ENCODE measurements at regions not wholly inside any gene's neighbourhood (a gene's known extent, or its start where the extent isn't known, plus 50 kb on each side); places are given as distances from the start of the nearest gene placed in this dataset.

GRCh38 chrX:11949291-11949690 lies 189.0 kb upstream of the FRMPD4 start:
- FAIRE-seq = no peak
- no peak for DNase-seq (ENCODE audit: insufficient read length, low spot score)

- FAIRE-seq = no peak
- DNase-seq (ENCODE audit: insufficient read length, low spot score) = no peak
Observed at GRCh38 chrX:11952176-11952720, 186.0 kb upstream of the FRMPD4 start.

- DNase-seq (ENCODE audit: insufficient read length, low spot score) (no peak), FAIRE-seq (no peak)
Observed at GRCh38 chrX:11953615-11954014, 184.7 kb upstream of the FRMPD4 start.

- FAIRE-seq (no peak), DNase-seq (ENCODE audit: insufficient read length, low spot score) (no peak)
Observed at GRCh38 chrX:11954176-11954575, 184.1 kb upstream of the FRMPD4 start.

- FAIRE-seq = no peak
- DNase-seq (ENCODE audit: insufficient read length, low spot score) = no peak
Observed at GRCh38 chrX:11960031-11960430, 178.2 kb upstream of the FRMPD4 start.

- DNase-seq (ENCODE audit: insufficient read length, low spot score) = no peak
- FAIRE-seq = no peak
Observed at GRCh38 chrX:11965436-11965835, 172.8 kb upstream of the FRMPD4 start.

GRCh38 chrX:11967986-11968869 lies 170.0 kb upstream of the FRMPD4 start:
- FAIRE-seq (peak; percentile 14), DNase-seq (ENCODE audit: insufficient read length, low spot score) (no peak)

GRCh38 chrX:11968991-11969390 lies 169.3 kb upstream of the FRMPD4 start:
- DNase-seq (ENCODE audit: insufficient read length, low spot score) (no peak), FAIRE-seq (no peak)

- DNase-seq (ENCODE audit: insufficient read length, low spot score) = no peak
- no peak for FAIRE-seq
Observed at GRCh38 chrX:11970578-11971359, 167.5 kb upstream of the FRMPD4 start.

- no peak for DNase-seq (ENCODE audit: insufficient read length, low spot score)
- no peak for FAIRE-seq
Observed at GRCh38 chrX:11976663-11977062, 161.6 kb upstream of the FRMPD4 start.

- DNase-seq (ENCODE audit: insufficient read length, low spot score) (no peak), FAIRE-seq (no peak)
Observed at GRCh38 chrX:11992271-11992670, 146.0 kb upstream of the FRMPD4 start.

- FAIRE-seq = no peak
Observed at GRCh38 chrX:11995146-11995545, 143.1 kb upstream of the FRMPD4 start.

GRCh38 chrX:11996810-11997209 lies 141.5 kb upstream of the FRMPD4 start:
- FAIRE-seq = no peak
- DNase-seq (ENCODE audit: insufficient read length, low spot score) = no peak

More at GRCh38 chrX:11995146-11995545, 143.1 kb upstream of the FRMPD4 start:
- no peak for DNase-seq (ENCODE audit: insufficient read length, low spot score)

- no peak for DNase-seq (ENCODE audit: insufficient read length, low spot score)
- peak; percentile 55 for FAIRE-seq
Observed at GRCh38 chrX:11998944-11999343, 139.3 kb upstream of the FRMPD4 start.

GRCh38 chrX:12002876-12003275 lies 135.4 kb upstream of the FRMPD4 start:
- FAIRE-seq (no peak), DNase-seq (ENCODE audit: insufficient read length, low spot score) (no peak)

GRCh38 chrX:12007881-12008280 lies 130.4 kb upstream of the FRMPD4 start:
- FAIRE-seq = no peak
- DNase-seq (ENCODE audit: insufficient read length, low spot score) = no peak

- DNase-seq (ENCODE audit: insufficient read length, low spot score) = no peak
- FAIRE-seq = no peak
Observed at GRCh38 chrX:12010436-12010835, 127.8 kb upstream of the FRMPD4 start.

GRCh38 chrX:12011075-12011474 lies 127.2 kb upstream of the FRMPD4 start:
- no peak for FAIRE-seq
- no peak for DNase-seq (ENCODE audit: insufficient read length, low spot score)

- no peak for DNase-seq (ENCODE audit: insufficient read length, low spot score)
- peak; percentile 35 for FAIRE-seq
Observed at GRCh38 chrX:12013211-12013618, 125.1 kb upstream of the FRMPD4 start.

- DNase-seq (ENCODE audit: insufficient read length, low spot score) (no peak), FAIRE-seq (peak; percentile 4)
Observed at GRCh38 chrX:12021698-12022097, 116.6 kb upstream of the FRMPD4 start.

- DNase-seq (ENCODE audit: insufficient read length, low spot score) = no peak
- no peak for FAIRE-seq
Observed at GRCh38 chrX:12026481-12026880, 111.8 kb upstream of the FRMPD4 start.

- FAIRE-seq (no peak), DNase-seq (ENCODE audit: insufficient read length, low spot score) (no peak)
Observed at GRCh38 chrX:12032082-12032481, 106.2 kb upstream of the FRMPD4 start.

All from GM19239 (cell line).